LNCAP (cell line): ENCODE measurements at regions not wholly inside any gene's neighbourhood (a gene's known extent, or its start where the extent isn't known, plus 50 kb on each side); places are given as distances from the start of the nearest gene placed in this dataset.

Experiments
- TF ChIP-seq, protein P1 (sequence below): fragments of 450-650 bp; IDR thresholded peaks from 2 replicates; pipeline ENCODE4 v1.5.1; 2017; ENCODE audit warnings: mild to moderate bottlenecking

DNA sequence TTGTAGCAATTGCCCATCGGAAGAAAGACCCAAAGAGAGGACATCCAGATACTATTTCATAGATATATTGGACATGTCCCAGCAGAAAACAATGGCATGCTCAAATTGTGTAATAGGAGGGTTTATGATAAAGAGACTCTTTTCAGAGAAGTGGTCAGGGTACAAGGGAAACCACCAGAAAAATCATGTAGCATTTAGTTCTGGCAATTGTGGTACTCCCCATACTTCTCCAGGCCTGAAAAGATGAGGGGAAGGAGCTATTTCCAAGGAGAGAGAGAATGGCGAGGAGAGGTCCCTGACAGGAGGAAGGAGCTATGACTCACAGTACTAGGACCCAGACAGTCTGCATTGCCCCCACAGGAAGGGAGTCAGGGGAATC, 68.4 kb upstream of the ADO start:
- TF ChIP-seq, protein P1, sequence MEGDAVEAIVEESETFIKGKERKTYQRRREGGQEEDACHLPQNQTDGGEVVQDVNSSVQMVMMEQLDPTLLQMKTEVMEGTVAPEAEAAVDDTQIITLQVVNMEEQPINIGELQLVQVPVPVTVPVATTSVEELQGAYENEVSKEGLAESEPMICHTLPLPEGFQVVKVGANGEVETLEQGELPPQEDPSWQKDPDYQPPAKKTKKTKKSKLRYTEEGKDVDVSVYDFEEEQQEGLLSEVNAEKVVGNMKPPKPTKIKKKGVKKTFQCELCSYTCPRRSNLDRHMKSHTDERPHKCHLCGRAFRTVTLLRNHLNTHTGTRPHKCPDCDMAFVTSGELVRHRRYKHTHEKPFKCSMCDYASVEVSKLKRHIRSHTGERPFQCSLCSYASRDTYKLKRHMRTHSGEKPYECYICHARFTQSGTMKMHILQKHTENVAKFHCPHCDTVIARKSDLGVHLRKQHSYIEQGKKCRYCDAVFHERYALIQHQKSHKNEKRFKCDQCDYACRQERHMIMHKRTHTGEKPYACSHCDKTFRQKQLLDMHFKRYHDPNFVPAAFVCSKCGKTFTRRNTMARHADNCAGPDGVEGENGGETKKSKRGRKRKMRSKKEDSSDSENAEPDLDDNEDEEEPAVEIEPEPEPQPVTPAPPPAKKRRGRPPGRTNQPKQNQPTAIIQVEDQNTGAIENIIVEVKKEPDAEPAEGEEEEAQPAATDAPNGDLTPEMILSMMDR, result no peak

DNA sequence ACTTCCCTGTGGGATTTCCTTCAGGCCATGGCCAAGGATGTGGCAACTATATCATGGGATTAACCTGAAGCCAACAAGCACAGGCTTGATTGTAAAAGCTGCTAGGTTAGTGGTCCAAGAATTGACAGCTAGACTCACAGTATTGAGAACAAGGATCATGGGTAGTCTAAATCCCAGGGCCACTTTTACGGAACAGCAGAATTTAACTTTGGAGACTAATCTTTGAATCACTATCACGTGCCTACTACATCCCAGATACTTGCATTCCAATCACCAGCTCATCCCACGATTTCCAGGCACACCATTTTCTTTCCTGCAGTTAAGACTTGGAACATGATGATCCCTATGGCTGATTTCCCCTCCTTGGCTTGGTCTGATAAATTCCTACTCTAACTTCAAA, 65.6 kb upstream of the ADO start:
- TF ChIP-seq, protein P1, result no peak

DNA sequence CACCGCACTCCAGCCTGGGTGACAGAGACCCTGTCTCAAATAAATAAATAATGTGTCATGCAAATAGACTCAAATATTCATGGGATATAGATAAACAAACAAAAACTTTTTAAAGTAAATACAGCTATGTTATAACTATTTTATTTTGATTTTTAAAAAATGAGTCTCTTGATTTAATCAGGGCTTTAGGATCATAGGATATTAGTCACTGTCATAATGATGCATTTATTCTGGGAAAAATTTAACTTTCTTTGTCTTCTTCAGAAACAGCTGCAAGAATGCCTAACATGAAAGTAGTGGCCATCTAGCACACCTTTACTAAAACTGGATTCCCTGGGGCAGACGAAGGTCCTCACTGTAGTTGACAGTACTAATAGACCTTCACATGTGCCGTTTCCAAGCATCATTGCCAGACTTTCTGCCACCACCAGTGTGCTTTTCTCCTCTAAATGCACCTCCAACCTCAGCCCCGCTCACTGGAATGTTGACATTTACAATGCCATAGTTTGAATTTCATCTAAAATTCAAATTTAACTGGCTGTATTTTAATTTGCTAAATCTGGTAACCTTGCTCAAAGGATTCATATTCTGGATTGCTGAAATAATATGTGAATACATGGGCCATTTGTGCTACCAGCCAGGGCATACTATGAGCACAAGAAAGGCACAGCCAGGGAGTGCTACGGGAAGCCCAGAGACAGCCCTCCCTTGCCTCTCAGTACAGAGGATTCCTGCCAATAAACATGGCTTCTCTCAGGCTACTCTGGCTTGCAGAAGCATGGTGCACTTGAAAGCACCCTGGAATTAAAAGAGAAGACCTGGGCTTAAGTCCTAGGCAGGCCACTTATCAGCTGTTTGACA, 63.4 kb upstream of the ADO start:
- TF ChIP-seq, protein P1, result no peak

DNA sequence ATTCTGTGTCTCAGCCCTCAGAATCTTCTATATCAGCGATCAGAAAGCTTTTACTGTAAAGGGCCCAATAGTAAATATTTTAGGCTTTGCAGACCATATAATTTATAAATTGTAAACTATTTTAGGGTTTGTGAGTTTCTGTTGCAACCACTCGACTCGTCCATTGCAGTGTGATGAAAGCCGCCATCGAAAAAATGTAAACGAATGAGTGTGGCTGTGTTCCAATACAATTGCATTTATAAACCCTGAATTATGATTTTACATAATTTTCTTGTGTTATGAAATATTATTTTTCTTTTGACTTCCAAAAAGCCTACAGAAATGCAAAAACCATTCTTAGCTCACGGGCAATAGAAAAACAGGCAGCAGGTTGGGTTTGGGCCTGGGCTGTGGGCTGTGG, 62.5 kb upstream of the ADO start:
- TF ChIP-seq, protein P1, result no peak

DNA sequence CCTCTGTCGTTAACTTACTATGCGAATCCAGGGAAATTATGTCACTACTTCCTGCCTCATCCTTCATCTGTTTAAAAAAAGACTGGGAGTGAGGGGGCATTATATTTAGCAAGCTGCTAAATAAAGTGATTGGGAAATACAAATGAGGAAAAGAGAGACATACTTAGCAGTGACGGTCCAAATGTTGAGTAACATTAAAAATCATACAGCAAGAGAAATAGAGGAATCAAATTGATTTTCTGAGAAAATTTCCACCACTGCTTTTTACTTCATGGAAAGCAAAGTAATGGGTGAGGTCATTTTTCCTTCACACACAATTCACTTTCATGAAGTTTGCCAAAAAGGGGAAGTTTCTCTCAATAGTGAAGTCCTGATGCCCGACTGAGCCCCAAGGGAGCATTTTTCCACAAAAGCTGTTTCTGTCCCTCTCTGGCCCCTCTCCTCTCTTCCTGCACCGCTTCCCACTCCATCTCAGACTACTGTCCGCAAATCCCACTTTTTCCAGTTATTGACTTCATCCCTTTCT, 61.9 kb upstream of the ADO start:
- TF ChIP-seq, protein P1, result no peak

DNA sequence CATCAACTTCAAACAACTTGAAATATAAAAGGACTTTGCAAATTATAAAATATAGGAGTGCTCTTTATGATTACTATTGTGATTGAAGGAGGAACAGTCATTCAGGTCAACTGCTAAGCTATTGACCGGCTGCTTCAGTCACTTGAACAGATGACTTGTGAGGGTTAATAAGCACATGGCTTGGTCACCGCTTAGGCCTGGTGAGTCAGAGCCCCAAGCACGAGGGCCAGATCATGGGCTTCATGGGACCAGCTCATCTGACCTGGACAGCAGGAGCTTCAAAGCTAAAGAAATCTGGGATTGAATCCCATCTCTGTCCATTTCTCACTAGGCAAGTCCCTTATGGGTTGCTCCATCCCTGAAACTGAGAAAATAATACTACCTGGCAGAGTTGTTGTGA, 60.4 kb upstream of the ADO start:
- TF ChIP-seq, protein P1, result no peak

DNA sequence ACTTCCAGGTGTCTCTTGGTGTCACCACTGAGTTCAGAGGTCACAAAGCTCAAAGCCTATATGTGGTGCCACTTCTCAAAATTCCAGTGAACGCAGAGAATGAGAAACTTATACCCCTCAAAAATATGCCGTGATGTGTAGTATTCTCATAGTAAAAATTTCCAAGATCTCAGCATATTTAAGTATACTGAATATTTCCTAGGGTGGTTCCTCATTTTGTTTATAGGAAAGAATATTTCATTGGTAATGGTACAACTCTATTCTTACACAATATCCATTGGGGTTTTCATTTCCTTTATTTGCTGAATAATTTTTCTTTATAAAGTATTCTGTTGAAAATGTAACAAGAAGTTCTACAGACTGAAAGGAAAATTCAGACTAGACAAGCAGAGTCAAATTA, 58.9 kb upstream of the ADO start:
- TF ChIP-seq, protein P1, result no peak
